ENCODE measurements at regions not wholly inside any gene's neighbourhood (a gene's known extent, or its start where the extent isn't known, plus 50 kb on each side); places are given as distances from the start of the nearest gene placed in this dataset.

GRCh38 chr6:20291764-20292580 lies 79.7 kb upstream of the MBOAT1 start:
- no peak for TF ChIP-seq SP1 (IDR thresholded peaks at IDR 0.05)
- 0 out of 2 replicates have a peak, but pooled peaks have one; percentile 36 for TF ChIP-seq ZNF384 (IDR thresholded peaks at IDR 0.05)
- peak; percentile 58; the same call in 1 of the 2 replicates for TF ChIP-seq LEF1 (IDR thresholded peaks at IDR 0.05; ENCODE audit: borderline replicate concordance)
- TF ChIP-seq CTBP1 (IDR thresholded peaks at IDR 0.05; ENCODE audit: borderline replicate concordance): 0 out of 2 replicates have a peak, but pooled peaks have one; percentile 19
- no peak for TF ChIP-seq ELF4 (IDR thresholded peaks at IDR 0.05)
- POLR2A ChIA-PET: interaction anchor here (0.9 kb wide), 1 partner anchor 109 kb away, joined by 3 read pairs; no protein-coding TSS in a partner anchor
- peak; percentile 73 for DNase-seq (ENCODE audit: extremely low spot score)
- CTCF ChIA-PET: interaction anchor here (0.9 kb wide), 1 partner anchor 236 kb away, joined by 4 read pairs; no protein-coding TSS in a partner anchor

GRCh38 chr6:20292905-20293304 lies 80.6 kb upstream of the MBOAT1 start:
- DNase-seq (ENCODE audit: extremely low spot score): no peak
- ChIA-PET POLR2A (no interaction called here), CTCF (interaction anchor here (0.9 kb wide), 1 partner anchor 235 kb away, joined by 4 read pairs; no protein-coding TSS in a partner anchor)
- TF ChIP-seq FOXA1 (IDR thresholded peaks at IDR 0.05) (no peak), L3MBTL2 (conservative IDR thresholded peaks at IDR 0.05) (no peak), PKNOX1 (IDR thresholded peaks at IDR 0.05) (no peak), SUZ12 (IDR thresholded peaks at IDR 0.05) (no peak), TARDBP (IDR thresholded peaks at IDR 0.05) (no peak), SP1 (IDR thresholded peaks at IDR 0.05) (no peak), FOXM1 (IDR thresholded peaks at IDR 0.05; ENCODE audit: borderline replicate concordance) (no peak), ZNF384 (IDR thresholded peaks at IDR 0.05) (no peak), LEF1 (IDR thresholded peaks at IDR 0.05; ENCODE audit: borderline replicate concordance) (no peak), ELF4 (IDR thresholded peaks at IDR 0.05) (no peak), HDGF (IDR thresholded peaks at IDR 0.05; ENCODE audit: borderline replicate concordance) (no peak), ARNT (IDR thresholded peaks at IDR 0.05) (no peak), CTBP1 (IDR thresholded peaks at IDR 0.05; ENCODE audit: borderline replicate concordance) (no peak), BHLHE40 (IDR thresholded peaks at IDR 0.05; ENCODE audit: borderline replicate concordance) (no peak), FOXK2 (IDR thresholded peaks at IDR 0.05) (no peak), NFRKB (IDR thresholded peaks at IDR 0.05) (no peak)

GRCh38 chr6:20301256-20301655 lies 89.0 kb upstream of the MBOAT1 start:
- POLR2A ChIA-PET: interaction anchor here (1.9 kb wide), 1 partner anchor 99 kb away, joined by 6 read pairs; no protein-coding TSS in a partner anchor
- DNase-seq (ENCODE audit: extremely low spot score): no peak
- CTCF ChIA-PET: no interaction called here
- TF ChIP-seq FOXK2 (IDR thresholded peaks at IDR 0.05) (no peak), FOXM1 (IDR thresholded peaks at IDR 0.05; ENCODE audit: borderline replicate concordance) (no peak), PKNOX1 (IDR thresholded peaks at IDR 0.05) (no peak), NFRKB (IDR thresholded peaks at IDR 0.05) (no peak), HDGF (IDR thresholded peaks at IDR 0.05; ENCODE audit: borderline replicate concordance) (no peak), BHLHE40 (IDR thresholded peaks at IDR 0.05; ENCODE audit: borderline replicate concordance) (no peak), L3MBTL2 (conservative IDR thresholded peaks at IDR 0.05) (no peak), ELF4 (IDR thresholded peaks at IDR 0.05) (no peak), SP1 (IDR thresholded peaks at IDR 0.05) (no peak), LEF1 (IDR thresholded peaks at IDR 0.05; ENCODE audit: borderline replicate concordance) (no peak), ZNF384 (IDR thresholded peaks at IDR 0.05) (no peak), FOXA1 (IDR thresholded peaks at IDR 0.05) (no peak), CTBP1 (IDR thresholded peaks at IDR 0.05; ENCODE audit: borderline replicate concordance) (no peak), ARNT (IDR thresholded peaks at IDR 0.05) (no peak), SUZ12 (IDR thresholded peaks at IDR 0.05) (no peak), TARDBP (IDR thresholded peaks at IDR 0.05) (no peak)

- ChIA-PET POLR2A (interaction anchor here (1.9 kb wide), 1 partner anchor 98 kb away, joined by 6 read pairs; no protein-coding TSS in a partner anchor), CTCF (no interaction called here)
- no peak for TF ChIP-seq L3MBTL2 (conservative IDR thresholded peaks at IDR 0.05)
- no peak for TF ChIP-seq ARNT (IDR thresholded peaks at IDR 0.05)
- no peak for TF ChIP-seq CTBP1 (IDR thresholded peaks at IDR 0.05; ENCODE audit: borderline replicate concordance)
- TF ChIP-seq ZNF384 (IDR thresholded peaks at IDR 0.05): no peak
- no peak for DNase-seq (ENCODE audit: extremely low spot score)
These were observed 89.9 kb upstream of the MBOAT1 start for GRCh38 chr6:20302168-20302567.

GRCh38 chr6:20302702-20303251 lies 90.5 kb upstream of the MBOAT1 start:
- DNase-seq (ENCODE audit: extremely low spot score): no peak
- TF ChIP-seq TARDBP (IDR thresholded peaks at IDR 0.05) (no peak), HDGF (IDR thresholded peaks at IDR 0.05; ENCODE audit: borderline replicate concordance) (no peak), FOXK2 (IDR thresholded peaks at IDR 0.05) (no peak), ARNT (IDR thresholded peaks at IDR 0.05) (no peak), CTBP1 (IDR thresholded peaks at IDR 0.05; ENCODE audit: borderline replicate concordance) (no peak), FOXM1 (IDR thresholded peaks at IDR 0.05; ENCODE audit: borderline replicate concordance) (no peak), PKNOX1 (IDR thresholded peaks at IDR 0.05) (no peak), SUZ12 (IDR thresholded peaks at IDR 0.05) (no peak), NFRKB (IDR thresholded peaks at IDR 0.05) (no peak), LEF1 (IDR thresholded peaks at IDR 0.05; ENCODE audit: borderline replicate concordance) (no peak), L3MBTL2 (conservative IDR thresholded peaks at IDR 0.05) (no peak), SP1 (IDR thresholded peaks at IDR 0.05) (no peak), FOXA1 (IDR thresholded peaks at IDR 0.05) (no peak), ELF4 (IDR thresholded peaks at IDR 0.05) (no peak), ZNF384 (IDR thresholded peaks at IDR 0.05) (no peak), BHLHE40 (IDR thresholded peaks at IDR 0.05; ENCODE audit: borderline replicate concordance) (no peak)
- ChIA-PET POLR2A (interaction anchor here (1.9 kb wide), 1 partner anchor 97 kb away, joined by 6 read pairs; no protein-coding TSS in a partner anchor), CTCF (interaction anchor here (0.6 kb wide), 1 partner anchor 212 kb away, joined by 3 read pairs; no protein-coding TSS in a partner anchor)

Data from HEK293T (cell line).